Chondrocyte (in vitro differentiated cells): ENCODE measurements at regions not wholly inside any gene's neighbourhood (a gene's known extent, or its start where the extent isn't known, plus 50 kb on each side); places are given as distances from the start of the nearest gene placed in this dataset.

Experiments
- DNase-seq: peaks from one replicate; pipeline ENCODE4 v3.0.0; 2021; ENCODE audit warnings: mixed read lengths, low spot score
- H3K27ac Mint-ChIP-seq: one replicate; pipeline ENCODE4 v1.8.0; 2021; ENCODE audit warnings: mild to moderate bottlenecking, moderate library complexity, mixed read lengths; ENCODE audit not compliant: unreplicated experiment
- H3K27me3 Mint-ChIP-seq: 2 replicates; pipeline ENCODE4 v1.8.0; 2021; ENCODE audit warnings: low read depth, mixed read lengths
- H3K36me3 Mint-ChIP-seq: 2 replicates; pipeline ENCODE4 v1.8.0; 2021; ENCODE audit warnings: low read depth, mixed read lengths
- H3K4me1 Mint-ChIP-seq: 2 replicates; pipeline ENCODE4 v1.8.0; 2021; ENCODE audit warnings: low read depth, mild to moderate bottlenecking, mixed read lengths
- H3K4me3 Mint-ChIP-seq: one replicate; pipeline ENCODE4 v1.8.0; 2021; ENCODE audit warnings: mild to moderate bottlenecking, moderate library complexity, mixed read lengths; ENCODE audit not compliant: unreplicated experiment
- H3K9me3 Mint-ChIP-seq: 2 replicates; pipeline ENCODE4 v1.8.0; 2021; ENCODE audit warnings: low read depth, mixed read lengths
- CTCF ChIP-seq: fragments of 200-600 bp; sonication (generic); IDR thresholded peaks from 2 replicates; pipeline ENCODE4 v1.5.0; 2021; ENCODE audit warnings: antibody characterized with exemption, mild to moderate bottlenecking, moderate library complexity

GRCh38 chr14:87869619-87870583 lies 123.1 kb downstream of the GALC start:
- Mint-ChIP-seq H3K4me3 (no peak overlapping the region), H3K36me3 (no peaks in the 10 kb centered on the region), H3K4me1 (peaks cover 4% of the 10 kb centered on the region), H3K9me3 (peaks cover 5% of the 10 kb centered on the region), H3K27me3 (no peaks in the 10 kb centered on the region), H3K27ac (no peak overlapping the region)
- no peak for TF ChIP-seq CTCF
- DNase-seq, result no peak

DNA sequence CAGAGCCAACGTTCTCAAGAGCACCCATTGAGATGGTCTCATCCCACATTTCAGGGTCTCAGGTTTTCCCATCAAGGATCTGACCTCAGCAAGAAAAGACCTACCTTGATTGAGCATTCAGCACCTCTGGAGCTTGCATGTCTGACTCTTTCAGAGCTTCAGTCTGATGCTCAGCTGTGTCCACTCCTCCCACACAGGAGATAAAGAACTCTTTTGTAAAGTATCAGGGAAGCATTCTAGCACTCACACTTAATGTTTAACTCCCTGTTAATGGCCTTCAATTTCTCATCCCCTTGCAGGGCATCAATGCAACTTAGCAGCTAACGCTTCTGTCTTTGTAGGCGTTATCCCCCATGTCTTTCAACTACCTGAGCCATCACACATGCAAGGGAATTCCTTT lies 124.1 kb downstream of the GALC start:
- Mint-ChIP-seq H3K9me3 (peaks cover 5% of the 10 kb centered on the region), H3K36me3 (no peaks in the 10 kb centered on the region), H3K4me3 (no peak overlapping the region), H3K4me1 (peaks cover 4% of the 10 kb centered on the region), H3K27me3 (no peaks in the 10 kb centered on the region), H3K27ac (no peak overlapping the region)
- TF ChIP-seq CTCF, result no peak
- no peak for DNase-seq

- no peaks in the 10 kb centered on the region for H3K36me3 Mint-ChIP-seq
- H3K27me3 Mint-ChIP-seq, result no peaks in the 10 kb centered on the region
- H3K27ac Mint-ChIP-seq, result no peak overlapping the region
- DNase-seq, result no peak
- no peak overlapping the region for H3K4me3 Mint-ChIP-seq
- peaks cover 5% of the 10 kb centered on the region for H3K9me3 Mint-ChIP-seq
- H3K4me1 Mint-ChIP-seq, result peaks cover 8% of the 10 kb centered on the region
- no peak for TF ChIP-seq CTCF
Observed at GRCh38 chr14:87866116-87866515, 126.9 kb downstream of the GALC start.

- Mint-ChIP-seq H3K4me1 (peaks cover 4% of the 10 kb centered on the region), H3K36me3 (no peaks in the 10 kb centered on the region), H3K4me3 (no peak overlapping the region), H3K27me3 (no peaks in the 10 kb centered on the region), H3K27ac (no peak overlapping the region), H3K9me3 (peaks cover 12% of the 10 kb centered on the region)
- no peak for TF ChIP-seq CTCF
- no peak for DNase-seq
Observed at GRCh38 chr14:87864356-87865270, 128.4 kb downstream of the GALC start.

DNA sequence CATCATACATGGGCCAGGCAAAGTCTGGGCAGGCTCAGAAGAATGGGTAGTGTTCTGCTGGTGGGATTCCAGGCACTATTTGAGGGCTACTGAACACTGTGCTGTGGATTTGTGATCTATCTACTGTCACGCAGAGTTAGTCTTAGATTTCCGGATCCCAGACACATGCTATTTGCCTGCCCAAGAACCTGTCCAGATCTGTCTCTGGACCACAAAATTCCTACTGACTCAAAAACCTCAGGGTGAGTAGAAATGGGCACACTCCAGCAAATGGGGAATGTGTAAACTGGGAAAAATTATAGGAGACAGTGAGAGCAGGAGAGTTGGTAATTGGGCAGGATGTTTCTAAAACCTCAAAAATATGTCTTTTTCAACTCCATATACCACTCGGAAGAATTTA lies 129.9 kb downstream of the GALC start:
- no peak for TF ChIP-seq CTCF
- Mint-ChIP-seq H3K27me3 (no peaks in the 10 kb centered on the region), H3K9me3 (peaks cover 8% of the 10 kb centered on the region), H3K36me3 (no peaks in the 10 kb centered on the region), H3K4me3 (no peak overlapping the region), H3K4me1 (peaks cover 4% of the 10 kb centered on the region), H3K27ac (no peak overlapping the region)
- no peak for DNase-seq
